ENCODE measurements at regions not wholly inside any gene's neighbourhood (a gene's known extent, or its start where the extent isn't known, plus 50 kb on each side); places are given as distances from the start of the nearest gene placed in this dataset.

DNA sequence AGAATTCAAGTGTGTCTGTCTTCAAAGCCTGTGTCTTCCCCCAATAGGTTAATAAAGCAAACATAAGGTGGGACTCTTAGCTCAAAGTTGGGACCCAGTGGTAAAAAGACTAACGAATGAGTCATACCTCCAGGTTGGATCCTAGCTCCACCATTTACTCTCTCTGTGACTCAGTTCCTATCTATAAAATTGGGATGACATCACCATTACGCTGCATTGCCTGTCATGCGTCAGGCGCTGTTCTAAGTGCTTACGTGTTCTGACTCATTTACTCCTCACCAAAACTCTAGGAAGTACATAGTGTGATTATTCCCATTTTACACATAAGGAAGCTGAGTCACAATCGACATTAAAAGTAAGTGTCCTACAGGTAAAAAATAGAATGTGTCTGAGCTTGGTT lies 915.8 kb downstream of the VRK1 start:
- ATAC-seq (peak; percentile 90 to 93), DNase-seq (peak; percentile 25)
- H3K4me3 Mint-ChIP-seq, result no peak overlapping the region
- H3K4me1 Mint-ChIP-seq (ENCODE audit: low read depth), result peaks cover 55% of the 10 kb centered on the region
- H3K9me3 Mint-ChIP-seq, result peaks cover 5% of the 10 kb centered on the region
- H3K27me3 Mint-ChIP-seq (ENCODE audit: low read depth), result no peaks in the 10 kb centered on the region
- no peaks in the 10 kb centered on the region for H3K36me3 Mint-ChIP-seq (ENCODE audit: insufficient read depth)

DNA sequence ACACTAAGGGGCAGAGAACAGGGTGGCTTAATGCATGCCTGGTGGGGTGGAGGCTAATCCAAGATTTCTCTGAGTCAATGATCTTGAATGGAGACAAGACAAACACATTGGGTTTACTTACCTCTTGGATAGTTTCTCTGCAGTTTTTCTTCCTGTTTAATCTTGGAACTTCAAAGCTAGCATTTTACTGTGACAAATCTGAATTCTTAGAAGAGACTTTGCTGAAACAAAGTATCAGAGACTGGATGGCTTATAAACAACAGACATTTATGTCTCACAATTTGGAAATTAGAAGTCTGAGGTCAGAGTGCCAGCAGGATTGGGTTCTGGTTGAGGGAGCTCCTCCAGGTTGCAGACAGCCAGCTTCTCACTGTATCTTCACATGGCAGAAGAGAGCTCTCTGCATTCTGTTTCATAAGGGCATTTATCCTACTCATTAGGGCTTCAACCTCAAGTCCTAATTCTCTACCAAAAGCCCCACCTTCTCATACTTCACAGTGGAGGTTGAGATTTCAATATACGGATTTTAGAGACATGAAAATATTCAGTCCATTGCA lies 921.8 kb downstream of the VRK1 start:
- H3K27me3 Mint-ChIP-seq (ENCODE audit: low read depth), result no peaks in the 10 kb centered on the region
- DNase-seq (no peak), ATAC-seq (no peak)
- H3K36me3 Mint-ChIP-seq (ENCODE audit: insufficient read depth), result no peaks in the 10 kb centered on the region
- H3K4me1 Mint-ChIP-seq (ENCODE audit: low read depth), result peaks cover 51% of the 10 kb centered on the region
- no peak overlapping the region for H3K4me3 Mint-ChIP-seq
- peaks cover 10% of the 10 kb centered on the region for H3K9me3 Mint-ChIP-seq

DNA sequence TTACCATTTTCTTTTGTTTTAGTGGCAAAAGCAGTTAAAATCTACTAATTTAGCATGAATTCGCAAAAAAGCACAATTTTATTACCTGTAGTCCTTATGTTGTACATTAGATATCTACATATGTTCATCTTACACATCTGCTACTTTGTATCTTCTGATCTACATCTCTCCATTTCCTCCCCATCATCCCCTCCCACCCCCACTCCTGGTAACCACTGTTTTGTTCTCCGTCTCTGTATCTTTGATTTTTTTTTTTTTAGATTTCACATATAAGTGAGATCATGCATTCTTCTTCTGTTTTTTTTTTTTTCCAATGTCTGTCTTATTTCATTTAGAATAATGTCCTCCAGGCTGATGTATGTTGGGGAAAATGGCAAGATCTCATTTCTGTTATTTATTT lies 922.7 kb downstream of the VRK1 start:
- peak; percentile 43 for DNase-seq

DNA sequence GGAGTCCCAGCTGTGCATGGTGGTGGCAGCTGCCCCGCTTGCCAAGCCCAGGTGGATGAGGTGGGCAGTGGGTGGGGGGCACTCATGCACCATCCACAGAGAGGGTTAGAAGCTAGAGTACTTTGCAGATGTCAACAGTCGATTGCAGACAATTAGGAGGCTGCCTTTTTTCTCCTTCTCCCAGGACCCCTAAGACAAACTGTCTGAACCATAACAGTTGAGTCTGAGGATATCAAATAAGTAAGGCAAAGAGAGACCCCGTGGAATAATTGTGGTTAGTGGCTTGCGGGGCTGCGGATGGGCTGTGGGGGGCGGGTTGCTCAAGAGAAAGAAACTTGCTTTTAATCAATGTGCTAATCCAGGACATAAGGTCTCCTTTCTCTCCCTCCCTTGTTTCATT lies 926.2 kb downstream of the VRK1 start:
- H3K36me3 Mint-ChIP-seq (ENCODE audit: insufficient read depth), result no peaks in the 10 kb centered on the region
- H3K4me1 Mint-ChIP-seq (ENCODE audit: low read depth), result peaks cover 89% of the 10 kb centered on the region
- no peaks in the 10 kb centered on the region for H3K27me3 Mint-ChIP-seq (ENCODE audit: low read depth)
- no peak overlapping the region for H3K4me3 Mint-ChIP-seq
- DNase-seq (no peak), ATAC-seq (no peak)
- H3K9me3 Mint-ChIP-seq, result peaks cover 5% of the 10 kb centered on the region

More for the DNA sequence above, 922.7 kb downstream of the VRK1 start:
- Mint-ChIP-seq H3K4me1 (ENCODE audit: low read depth) (peaks cover 60% of the 10 kb centered on the region), H3K9me3 (peaks cover 10% of the 10 kb centered on the region), H3K27me3 (ENCODE audit: low read depth) (no peaks in the 10 kb centered on the region), H3K4me3 (no peak overlapping the region), H3K36me3 (ENCODE audit: insufficient read depth) (no peaks in the 10 kb centered on the region)
- ATAC-seq, result no peak

DNA sequence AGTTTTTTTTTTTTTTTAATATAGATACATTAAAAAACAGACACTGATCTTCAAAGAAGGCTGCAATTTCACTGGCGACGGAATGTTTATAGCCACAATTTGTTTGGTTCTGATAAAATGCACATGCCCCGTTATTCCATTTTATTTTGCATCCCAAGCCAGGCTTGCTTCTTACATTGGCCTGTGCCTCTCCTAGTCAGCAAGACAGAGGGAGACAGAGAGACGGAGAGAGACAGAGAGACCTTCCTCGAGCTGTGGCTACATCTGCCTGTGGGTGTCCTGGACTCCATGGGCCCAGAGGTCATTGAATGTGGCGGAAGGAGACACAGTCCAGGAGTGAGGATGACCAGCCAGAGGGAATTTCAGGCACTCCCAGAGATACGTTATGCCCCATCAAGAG lies 926.6 kb downstream of the VRK1 start:
- no peaks in the 10 kb centered on the region for H3K27me3 Mint-ChIP-seq (ENCODE audit: low read depth)
- H3K36me3 Mint-ChIP-seq (ENCODE audit: insufficient read depth), result no peaks in the 10 kb centered on the region
- H3K4me3 Mint-ChIP-seq, result peak overlapping the region; percentile 81
- H3K9me3 Mint-ChIP-seq, result peaks cover 5% of the 10 kb centered on the region
- ATAC-seq, result peak in 1 of 2 donors; percentile 23
- no peak for DNase-seq
- peaks cover 85% of the 10 kb centered on the region for H3K4me1 Mint-ChIP-seq (ENCODE audit: low read depth)

DNA sequence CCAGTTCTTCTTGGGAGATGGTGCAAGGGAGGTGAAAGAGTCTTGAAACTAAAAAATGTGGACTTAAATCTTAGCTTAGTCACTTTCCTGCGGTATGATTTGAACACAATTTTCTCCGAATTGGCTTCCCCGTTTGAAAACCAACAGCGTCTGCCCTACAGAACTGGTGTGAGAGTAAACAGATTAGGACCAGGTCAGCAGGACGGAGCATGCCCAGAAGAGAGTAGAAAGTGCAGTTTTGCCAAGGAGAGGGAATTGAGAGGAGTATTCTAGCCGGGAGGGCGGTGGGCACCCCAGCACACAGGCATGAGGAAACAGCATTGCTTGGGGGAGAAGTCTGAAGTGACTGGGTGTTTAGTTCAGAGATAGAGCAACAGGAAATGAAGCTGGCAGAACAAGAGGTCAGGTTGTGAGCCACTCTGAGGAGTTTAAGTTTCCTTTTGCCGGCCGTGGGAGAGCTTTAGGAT lies 927.1 kb downstream of the VRK1 start:
- DNase-seq (peak; percentile 14), ATAC-seq (peak; percentile 94 to 95)
- H3K9me3 Mint-ChIP-seq, result peaks cover 5% of the 10 kb centered on the region
- no peaks in the 10 kb centered on the region for H3K27me3 Mint-ChIP-seq (ENCODE audit: low read depth)
- H3K4me3 Mint-ChIP-seq, result peak overlapping the region; percentile 81
- H3K36me3 Mint-ChIP-seq (ENCODE audit: insufficient read depth), result no peaks in the 10 kb centered on the region
- H3K4me1 Mint-ChIP-seq (ENCODE audit: low read depth), result peaks cover 80% of the 10 kb centered on the region

DNA sequence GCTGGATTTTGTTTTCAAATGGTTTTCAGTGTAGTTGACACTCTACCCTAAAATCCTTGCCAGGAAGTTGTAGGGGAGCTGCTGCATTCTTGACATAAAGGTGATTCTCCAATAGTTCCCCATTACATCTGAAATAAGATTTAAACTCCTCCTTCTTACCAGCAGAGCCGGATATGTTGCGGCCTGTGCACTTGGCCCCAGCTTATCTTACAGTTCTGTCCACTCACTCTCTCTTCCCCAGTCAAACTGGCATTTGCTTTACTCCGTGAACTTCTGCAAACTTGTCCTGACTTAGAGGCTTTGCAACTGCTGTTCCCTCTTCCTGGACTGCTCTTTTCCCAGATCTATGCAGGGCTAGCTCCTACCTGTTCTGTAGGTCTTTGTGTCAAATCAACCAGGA lies 929.5 kb downstream of the VRK1 start:
- H3K4me3 Mint-ChIP-seq, result no peak overlapping the region
- peaks cover under 1% of the 10 kb centered on the region for H3K9me3 Mint-ChIP-seq
- H3K36me3 Mint-ChIP-seq (ENCODE audit: insufficient read depth), result no peaks in the 10 kb centered on the region
- no peaks in the 10 kb centered on the region for H3K27me3 Mint-ChIP-seq (ENCODE audit: low read depth)
- DNase-seq, result no peak
- H3K4me1 Mint-ChIP-seq (ENCODE audit: low read depth), result peaks cover 63% of the 10 kb centered on the region
- no peak for ATAC-seq

DNA sequence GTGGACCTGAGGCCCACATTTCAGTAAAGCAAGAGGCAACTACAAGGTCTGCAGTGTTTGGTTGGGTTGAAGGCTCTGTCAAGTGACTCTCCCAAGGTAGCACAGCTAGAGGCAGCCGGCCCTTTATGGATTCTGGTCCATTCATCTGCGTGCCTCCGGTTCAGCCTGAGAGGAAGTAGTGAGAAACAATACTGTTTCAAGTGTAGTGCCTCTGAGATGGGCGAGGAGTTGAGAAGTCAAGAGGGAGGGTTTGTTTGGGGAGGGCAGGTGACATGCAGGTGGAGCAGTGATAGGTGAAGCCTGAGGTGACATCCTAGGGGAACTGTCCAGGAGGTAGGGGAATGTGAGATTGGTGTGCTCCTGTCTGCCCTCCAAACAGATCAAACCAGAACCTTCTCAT lies 933.5 kb downstream of the VRK1 start:
- Mint-ChIP-seq H3K4me3 (no peak overlapping the region), H3K4me1 (ENCODE audit: low read depth) (peaks cover 29% of the 10 kb centered on the region), H3K36me3 (ENCODE audit: insufficient read depth) (no peaks in the 10 kb centered on the region), H3K9me3 (no peaks in the 10 kb centered on the region), H3K27me3 (ENCODE audit: low read depth) (no peaks in the 10 kb centered on the region)
- DNase-seq, result no peak
- peak in 1 of 2 donors; percentile 10 for ATAC-seq

DNA sequence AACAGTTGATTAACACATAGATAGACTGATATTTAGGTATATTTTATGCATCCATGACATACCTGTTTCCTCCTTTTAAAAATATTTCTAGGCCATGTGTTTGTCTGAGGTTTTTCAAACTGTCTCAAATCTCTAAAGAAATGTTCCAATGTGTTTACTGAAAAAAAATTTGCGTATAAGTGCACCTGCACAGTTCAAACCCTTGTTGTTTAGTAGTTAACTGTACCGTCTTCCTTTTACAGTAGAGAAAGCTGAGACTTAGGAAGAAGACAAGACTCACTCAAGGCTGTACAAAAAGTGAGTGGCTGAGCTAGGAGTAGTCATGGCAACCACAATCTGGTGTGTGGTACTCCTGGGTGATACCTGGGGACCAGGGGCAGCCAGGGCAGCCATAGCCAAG lies 934.6 kb downstream of the VRK1 start:
- Mint-ChIP-seq H3K4me3 (no peak overlapping the region), H3K27me3 (ENCODE audit: low read depth) (no peaks in the 10 kb centered on the region), H3K36me3 (ENCODE audit: insufficient read depth) (no peaks in the 10 kb centered on the region), H3K9me3 (no peaks in the 10 kb centered on the region), H3K4me1 (ENCODE audit: low read depth) (peaks cover 19% of the 10 kb centered on the region)
- DNase-seq, result no peak
- ATAC-seq, result no peak

DNA sequence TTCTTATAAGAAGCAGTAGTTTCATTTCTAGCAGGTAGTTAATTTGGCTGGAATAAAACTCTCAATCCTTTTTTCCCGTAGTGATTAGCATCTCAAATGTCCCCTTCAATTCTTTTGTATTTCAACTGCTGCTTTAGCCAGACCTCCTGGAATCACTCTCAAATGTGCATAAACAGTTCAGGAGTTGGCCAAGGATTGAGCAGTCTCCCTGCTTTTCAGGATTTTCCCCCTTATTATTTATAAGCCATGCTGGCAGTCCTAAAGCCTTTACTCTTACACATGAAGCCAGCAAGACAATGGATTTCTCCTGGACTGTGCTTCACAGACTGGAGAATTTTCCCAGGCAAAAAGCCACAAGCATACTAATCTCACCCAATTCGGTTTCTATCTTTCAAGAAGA lies 950.1 kb downstream of the VRK1 start:
- H3K9me3 Mint-ChIP-seq, result peaks cover 10% of the 10 kb centered on the region
- H3K27me3 Mint-ChIP-seq (ENCODE audit: low read depth), result no peaks in the 10 kb centered on the region
- no peak for ATAC-seq
- no peak for DNase-seq
- peaks cover 2% of the 10 kb centered on the region for H3K36me3 Mint-ChIP-seq (ENCODE audit: insufficient read depth)
- no peak overlapping the region for H3K4me3 Mint-ChIP-seq
- H3K4me1 Mint-ChIP-seq (ENCODE audit: low read depth), result no peaks in the 10 kb centered on the region

DNA sequence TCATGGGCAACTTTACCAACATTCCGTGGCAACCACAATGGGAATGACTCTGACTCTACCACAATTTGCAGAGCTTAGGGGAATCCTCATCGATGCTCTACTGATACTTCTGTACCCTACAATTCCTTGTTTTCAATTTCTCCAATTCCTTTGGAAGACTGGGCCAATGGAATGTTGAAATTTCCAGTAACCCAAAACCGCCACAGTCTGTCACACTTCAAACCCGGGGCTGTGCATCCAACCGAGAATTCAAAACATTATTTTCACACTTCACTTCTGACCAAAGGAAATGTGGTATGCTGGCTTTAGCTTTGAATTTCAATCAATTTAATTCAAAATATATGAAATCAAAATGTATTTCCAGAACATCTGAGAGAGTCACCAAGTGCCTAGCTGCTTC lies 951.4 kb downstream of the VRK1 start:
- no peak for DNase-seq
- Mint-ChIP-seq H3K36me3 (ENCODE audit: insufficient read depth) (peaks cover 2% of the 10 kb centered on the region), H3K9me3 (peaks cover 10% of the 10 kb centered on the region), H3K27me3 (ENCODE audit: low read depth) (no peaks in the 10 kb centered on the region), H3K4me3 (no peak overlapping the region), H3K4me1 (ENCODE audit: low read depth) (no peaks in the 10 kb centered on the region)
- ATAC-seq, result no peak

DNA sequence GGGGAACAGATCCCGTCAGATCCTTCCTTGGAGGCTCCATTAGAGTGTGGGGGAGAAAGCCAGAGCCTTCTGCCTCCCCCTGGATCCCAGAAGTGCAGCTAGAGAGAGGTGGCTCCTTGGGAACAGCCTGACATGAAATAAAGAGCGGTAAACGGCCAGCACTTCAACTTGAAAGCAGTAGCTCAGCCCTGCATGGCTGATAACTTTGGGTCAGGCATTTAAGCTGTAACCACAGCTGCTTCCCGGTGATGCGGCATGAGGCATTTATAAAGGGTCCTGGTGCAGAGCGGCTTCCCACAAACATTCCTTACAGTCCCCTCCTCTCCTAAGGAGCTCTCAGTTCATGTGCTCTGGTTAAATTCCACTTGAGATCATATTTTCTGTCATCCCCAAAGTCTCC lies 960.3 kb downstream of the VRK1 start:
- Mint-ChIP-seq H3K36me3 (ENCODE audit: insufficient read depth) (no peaks in the 10 kb centered on the region), H3K27me3 (ENCODE audit: low read depth) (no peaks in the 10 kb centered on the region), H3K4me1 (ENCODE audit: low read depth) (peaks cover 7% of the 10 kb centered on the region), H3K9me3 (no peaks in the 10 kb centered on the region), H3K4me3 (no peak overlapping the region)
- no peak for ATAC-seq
- no peak for DNase-seq

DNA sequence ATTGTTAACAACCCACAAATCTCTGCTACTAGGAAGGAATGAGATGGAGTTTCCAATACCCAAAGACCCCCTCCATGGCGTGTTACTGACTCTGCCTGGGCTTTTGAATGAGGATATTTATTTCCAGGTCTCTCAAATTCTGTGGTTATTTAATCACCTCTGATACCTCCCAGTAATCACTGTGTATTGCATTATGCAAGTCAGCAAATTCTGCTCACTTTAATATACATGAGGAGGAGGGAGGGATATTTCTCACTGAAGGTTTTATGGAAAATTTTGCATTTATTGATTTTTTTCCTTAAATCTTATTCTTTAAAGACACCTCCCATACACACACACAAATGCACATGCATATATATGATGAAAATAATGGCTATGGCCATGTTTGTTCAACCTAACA lies 962.9 kb downstream of the VRK1 start:
- peaks cover 14% of the 10 kb centered on the region for H3K4me1 Mint-ChIP-seq (ENCODE audit: low read depth)
- no peak for DNase-seq
- H3K4me3 Mint-ChIP-seq, result no peak overlapping the region
- no peak for ATAC-seq
- H3K36me3 Mint-ChIP-seq (ENCODE audit: insufficient read depth), result no peaks in the 10 kb centered on the region
- H3K9me3 Mint-ChIP-seq, result no peaks in the 10 kb centered on the region
- no peaks in the 10 kb centered on the region for H3K27me3 Mint-ChIP-seq (ENCODE audit: low read depth)

DNA sequence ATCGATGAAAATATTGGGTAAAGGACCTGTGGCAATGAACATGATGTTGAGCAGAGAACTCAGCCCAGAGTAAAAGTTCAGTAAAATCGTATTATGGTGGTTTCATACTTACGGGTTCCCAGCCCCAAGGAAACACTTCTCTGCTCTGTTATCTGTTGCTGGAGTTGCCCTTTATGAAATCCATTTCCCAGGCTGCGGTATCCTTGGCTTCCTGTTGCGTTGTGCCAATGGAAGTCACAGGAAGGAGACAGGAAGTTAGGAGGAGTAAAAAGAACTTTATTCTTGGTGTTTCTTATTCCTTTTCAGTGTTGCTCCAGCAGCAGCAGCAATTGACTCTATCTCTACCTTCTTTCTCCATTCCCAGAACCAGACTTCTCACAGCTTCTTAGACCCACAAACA lies 965.2 kb downstream of the VRK1 start:
- peaks cover 14% of the 10 kb centered on the region for H3K4me1 Mint-ChIP-seq (ENCODE audit: low read depth)
- ATAC-seq (no peak), DNase-seq (no peak)
- H3K27me3 Mint-ChIP-seq (ENCODE audit: low read depth), result no peaks in the 10 kb centered on the region
- no peak overlapping the region for H3K4me3 Mint-ChIP-seq
- H3K9me3 Mint-ChIP-seq, result no peaks in the 10 kb centered on the region
- H3K36me3 Mint-ChIP-seq (ENCODE audit: insufficient read depth), result no peaks in the 10 kb centered on the region

DNA sequence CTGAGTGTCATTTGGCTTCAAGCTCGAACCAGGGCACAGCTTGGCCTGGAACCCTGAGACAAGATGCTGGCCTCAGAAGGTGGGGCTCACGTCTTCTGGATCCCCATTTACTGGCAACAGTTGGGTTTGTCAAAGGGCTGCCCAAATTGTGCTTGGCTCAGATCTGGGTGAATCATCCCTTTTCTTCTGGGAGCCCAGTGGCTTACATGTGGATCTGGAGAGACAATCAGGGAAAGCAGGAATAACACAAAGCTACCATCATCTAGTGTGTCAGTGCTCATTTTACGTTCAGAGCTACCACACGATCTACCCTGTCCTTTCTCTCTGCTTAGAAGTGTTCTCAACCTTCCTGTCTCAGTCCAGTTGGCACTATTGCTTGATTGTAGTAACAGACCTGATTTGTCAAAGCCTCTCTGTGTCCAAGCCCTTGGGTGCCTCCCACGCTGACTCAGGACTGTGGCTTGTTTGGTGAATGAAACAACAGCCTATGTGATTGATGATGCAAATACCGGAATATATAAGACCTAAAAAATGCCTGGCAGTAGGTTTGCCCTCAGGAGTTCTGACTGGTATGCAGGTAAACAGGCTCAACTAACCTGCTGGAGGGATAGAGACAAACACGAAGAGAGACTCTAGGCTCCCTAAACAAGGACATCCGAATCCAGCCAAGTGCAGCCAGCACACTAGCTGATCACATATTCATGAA lies 974.3 kb downstream of the VRK1 start:
- no peak overlapping the region for H3K4me3 Mint-ChIP-seq

More for the DNA sequence above, 974.3 kb downstream of the VRK1 start:
- Mint-ChIP-seq H3K36me3 (ENCODE audit: insufficient read depth) (no peaks in the 10 kb centered on the region), H3K27me3 (ENCODE audit: low read depth) (no peaks in the 10 kb centered on the region), H3K9me3 (no peaks in the 10 kb centered on the region), H3K4me1 (ENCODE audit: low read depth) (no peaks in the 10 kb centered on the region)
- DNase-seq, result no peak
- no peak for ATAC-seq
